ENCODE measurements at regions not wholly inside any gene's neighbourhood (a gene's known extent, or its start where the extent isn't known, plus 50 kb on each side); places are given as distances from the start of the nearest gene placed in this dataset.
"Not testable (repeated sequence)": the region's sequence is repeated elsewhere in the genome, so short reads cannot be mapped to it uniquely, and the experiment has no call there.

GRCh38 chr6:18527836-18528743 is 140.9 kb downstream of the RNF144B start:
- ATAC-seq (no peak), DNase-seq (no peak)
- Mint-ChIP-seq H3K27me3 (peaks cover 18% of the 10 kb centered on the region), H3K4me1 (no peaks in the 10 kb centered on the region), H3K27ac (no peak overlapping the region), H3K9me3 (no peaks in the 10 kb centered on the region), H3K4me3 (no peak overlapping the region)

- no peak for DNase-seq
- Mint-ChIP-seq H3K27me3 (peaks cover 28% of the 10 kb centered on the region), H3K4me3 (no peak overlapping the region)
These were observed 143.1 kb downstream of the RNF144B start for GRCh38 chr6:18530201-18530600.

GRCh38 chr6:18532139-18532538 is 145.0 kb downstream of the RNF144B start:
- Mint-ChIP-seq H3K4me1 (no peaks in the 10 kb centered on the region), H3K9me3 (no peaks in the 10 kb centered on the region), H3K4me3 (no peak overlapping the region), H3K27me3 (peaks cover 28% of the 10 kb centered on the region), H3K27ac (no peak overlapping the region)
- no peak for ATAC-seq
- no peak for DNase-seq

More at GRCh38 chr6:18530201-18530600, 143.1 kb downstream of the RNF144B start:
- Mint-ChIP-seq H3K9me3 (no peaks in the 10 kb centered on the region), H3K4me1 (no peaks in the 10 kb centered on the region), H3K27ac (no peak overlapping the region)
- no peak for ATAC-seq

- Mint-ChIP-seq H3K27me3 (peaks cover 28% of the 10 kb centered on the region), H3K4me1 (no peaks in the 10 kb centered on the region), H3K9me3 (no peaks in the 10 kb centered on the region), H3K4me3 (no peak overlapping the region), H3K27ac (no peak overlapping the region)
- DNase-seq (no peak), ATAC-seq (no peak)
These were observed 146.6 kb downstream of the RNF144B start for GRCh38 chr6:18533793-18534192.

- Mint-ChIP-seq H3K4me3 (no peak overlapping the region), H3K27me3 (peaks cover 32% of the 10 kb centered on the region), H3K27ac (no peak overlapping the region), H3K9me3 (no peaks in the 10 kb centered on the region), H3K4me1 (no peaks in the 10 kb centered on the region)
- no peak for ATAC-seq
- DNase-seq = no peak
These were observed 149.5 kb downstream of the RNF144B start for GRCh38 chr6:18536591-18537055.

- H3K27me3 Mint-ChIP-seq = peaks cover 20% of the 10 kb centered on the region
- no peaks in the 10 kb centered on the region for H3K4me1 Mint-ChIP-seq
- no peak for DNase-seq
- H3K4me3 Mint-ChIP-seq = no peak overlapping the region
- no peak for ATAC-seq
- no peak overlapping the region for H3K27ac Mint-ChIP-seq
- peaks cover under 1 to 4% of the 10 kb centered on the region in 2 donors for H3K9me3 Mint-ChIP-seq
These were observed 151.2 kb downstream of the RNF144B start for GRCh38 chr6:18538315-18538714.

- no peaks in the 10 kb centered on the region for H3K4me1 Mint-ChIP-seq
- H3K9me3 Mint-ChIP-seq = peaks cover 25 to 27% of the 10 kb centered on the region in 2 donors
- no peak overlapping the region for H3K4me3 Mint-ChIP-seq
- no peak overlapping the region for H3K27ac Mint-ChIP-seq
- ATAC-seq = no peak
- DNase-seq = no peak
- H3K27me3 Mint-ChIP-seq = peaks cover 10% of the 10 kb centered on the region
These were observed 155.9 kb downstream of the RNF144B start for GRCh38 chr6:18543051-18543450.

- H3K27ac Mint-ChIP-seq, ATAC-seq, H3K4me3 Mint-ChIP-seq, H3K4me1 Mint-ChIP-seq, DNase-seq: not testable (repeated sequence)
- H3K27me3 Mint-ChIP-seq = peaks cover 10% of the 10 kb centered on the region
- H3K9me3 Mint-ChIP-seq = peaks cover 25 to 27% of the 10 kb centered on the region in 2 donors
These were observed 158.0 kb downstream of the RNF144B start for GRCh38 chr6:18545142-18545541.

GRCh38 chr6:18545726-18546125 is 158.6 kb downstream of the RNF144B start:
- Mint-ChIP-seq H3K27ac (no peak overlapping the region), H3K9me3 (peaks cover 25 to 27% of the 10 kb centered on the region in 2 donors), H3K27me3 (peaks cover 7% of the 10 kb centered on the region), H3K4me3 (no peak overlapping the region), H3K4me1 (no peaks in the 10 kb centered on the region)
- no peak for ATAC-seq
- no peak for DNase-seq

- Mint-ChIP-seq H3K27ac (no peak overlapping the region), H3K4me3 (no peak overlapping the region), H3K4me1 (no peaks in the 10 kb centered on the region), H3K9me3 (peaks cover 7 to 10% of the 10 kb centered on the region in 2 donors), H3K27me3 (peaks cover 20% of the 10 kb centered on the region)
- DNase-seq = no peak
- no peak for ATAC-seq
These were observed 163.0 kb downstream of the RNF144B start for GRCh38 chr6:18550119-18550518.

- no peak for ATAC-seq
- H3K4me3 Mint-ChIP-seq = no peak overlapping the region
- peaks cover 26% of the 10 kb centered on the region for H3K27me3 Mint-ChIP-seq
- H3K9me3 Mint-ChIP-seq = peaks cover 0 to 3% of the 10 kb centered on the region in 2 donors
- no peak for DNase-seq
- H3K4me1 Mint-ChIP-seq = no peaks in the 10 kb centered on the region
- no peak overlapping the region for H3K27ac Mint-ChIP-seq
These were observed 164.1 kb downstream of the RNF144B start for GRCh38 chr6:18551228-18551627.

GRCh38 chr6:18555750-18556149 is 168.6 kb downstream of the RNF144B start:
- Mint-ChIP-seq H3K27ac (no peak overlapping the region), H3K27me3 (peaks cover 52% of the 10 kb centered on the region), H3K9me3 (no peaks in the 10 kb centered on the region), H3K4me3 (no peak overlapping the region), H3K4me1 (no peaks in the 10 kb centered on the region)
- DNase-seq (no peak), ATAC-seq (no peak)

- no peak overlapping the region for H3K4me3 Mint-ChIP-seq
- H3K9me3 Mint-ChIP-seq = peaks cover 0 to 4% of the 10 kb centered on the region in 2 donors
- H3K4me1 Mint-ChIP-seq = no peaks in the 10 kb centered on the region
- ATAC-seq = no peak
- no peak for DNase-seq
- peaks cover 52% of the 10 kb centered on the region for H3K27me3 Mint-ChIP-seq
- no peak overlapping the region for H3K27ac Mint-ChIP-seq
These were observed 174.0 kb downstream of the RNF144B start for GRCh38 chr6:18561037-18561750.

GRCh38 chr6:18562726-18563125 is 175.6 kb downstream of the RNF144B start:
- H3K4me3 Mint-ChIP-seq = no peak overlapping the region
- no peak overlapping the region for H3K27ac Mint-ChIP-seq
- H3K9me3 Mint-ChIP-seq = peaks cover 0 to 7% of the 10 kb centered on the region in 2 donors
- H3K27me3 Mint-ChIP-seq = peaks cover 48% of the 10 kb centered on the region
- H3K4me1 Mint-ChIP-seq = no peaks in the 10 kb centered on the region
- ATAC-seq (no peak), DNase-seq (no peak)

- Mint-ChIP-seq H3K4me1 (no peaks in the 10 kb centered on the region), H3K27me3 (peaks cover 45% of the 10 kb centered on the region), H3K27ac (no peak overlapping the region), H3K9me3 (peaks cover 0 to 7% of the 10 kb centered on the region in 2 donors), H3K4me3 (no peak overlapping the region)
- ATAC-seq (no peak), DNase-seq (no peak)
These were observed 177.6 kb downstream of the RNF144B start for GRCh38 chr6:18564775-18565174.

- H3K27me3 Mint-ChIP-seq = peaks cover 45% of the 10 kb centered on the region
- no peak overlapping the region for H3K27ac Mint-ChIP-seq
- DNase-seq (no peak), ATAC-seq (no peak)
- H3K9me3 Mint-ChIP-seq = peaks cover 0 to 7% of the 10 kb centered on the region in 2 donors
- no peaks in the 10 kb centered on the region for H3K4me1 Mint-ChIP-seq
- H3K4me3 Mint-ChIP-seq = no peak overlapping the region
These were observed 178.1 kb downstream of the RNF144B start for GRCh38 chr6:18565231-18565630.
